GM12891 (cell line): ENCODE measurements at regions not wholly inside any gene's neighbourhood (a gene's known extent, or its start where the extent isn't known, plus 50 kb on each side); places are given as distances from the start of the nearest gene placed in this dataset.

Source experiments
- DNase-seq: peaks from one replicate; pipeline ENCODE4 v3.0.0; 2011; ENCODE audit warnings: low spot score; ENCODE audit not compliant: insufficient read length
- FAIRE-seq: peaks from 2 replicates; lab custom pipeline; 2011; peaks lifted over from hg19 to GRCh38; lab: Jason Lieb, UNC
- PAX5 ChIP-seq: IDR thresholded peaks from 2 replicates; pipeline ENCODE4 v1.6.1; 2011; ENCODE audit warnings: low read length, moderate library complexity, mild to moderate bottlenecking; ENCODE audit not compliant: insufficient read depth, severe bottlenecking
- POLR2A ChIP-seq: IDR thresholded peaks from 2 replicates; pipeline ENCODE4 v1.6.1; 2011; ENCODE audit warnings: low read depth, low read length, control low read depth
- POLR2AphosphoS5 ChIP-seq: IDR thresholded peaks from 2 replicates; pipeline ENCODE4 v1.6.1; 2011; ENCODE audit warnings: low read depth, low read length, control low read depth
- POU2F2 ChIP-seq: IDR thresholded peaks from 2 replicates; pipeline ENCODE4 v1.6.1; 2011; ENCODE audit warnings: low read depth, mild to moderate bottlenecking, control low read depth, low read length, moderate library complexity
- SPI1 ChIP-seq: IDR thresholded peaks from 2 replicates; pipeline ENCODE4 v1.6.1; 2011; ENCODE audit warnings: low read depth, low read length, control low read depth
- TAF1 ChIP-seq: IDR thresholded peaks from 2 replicates; pipeline ENCODE4 v1.6.1; 2011; ENCODE audit warnings: low read depth, low read length, control low read depth

DNA sequence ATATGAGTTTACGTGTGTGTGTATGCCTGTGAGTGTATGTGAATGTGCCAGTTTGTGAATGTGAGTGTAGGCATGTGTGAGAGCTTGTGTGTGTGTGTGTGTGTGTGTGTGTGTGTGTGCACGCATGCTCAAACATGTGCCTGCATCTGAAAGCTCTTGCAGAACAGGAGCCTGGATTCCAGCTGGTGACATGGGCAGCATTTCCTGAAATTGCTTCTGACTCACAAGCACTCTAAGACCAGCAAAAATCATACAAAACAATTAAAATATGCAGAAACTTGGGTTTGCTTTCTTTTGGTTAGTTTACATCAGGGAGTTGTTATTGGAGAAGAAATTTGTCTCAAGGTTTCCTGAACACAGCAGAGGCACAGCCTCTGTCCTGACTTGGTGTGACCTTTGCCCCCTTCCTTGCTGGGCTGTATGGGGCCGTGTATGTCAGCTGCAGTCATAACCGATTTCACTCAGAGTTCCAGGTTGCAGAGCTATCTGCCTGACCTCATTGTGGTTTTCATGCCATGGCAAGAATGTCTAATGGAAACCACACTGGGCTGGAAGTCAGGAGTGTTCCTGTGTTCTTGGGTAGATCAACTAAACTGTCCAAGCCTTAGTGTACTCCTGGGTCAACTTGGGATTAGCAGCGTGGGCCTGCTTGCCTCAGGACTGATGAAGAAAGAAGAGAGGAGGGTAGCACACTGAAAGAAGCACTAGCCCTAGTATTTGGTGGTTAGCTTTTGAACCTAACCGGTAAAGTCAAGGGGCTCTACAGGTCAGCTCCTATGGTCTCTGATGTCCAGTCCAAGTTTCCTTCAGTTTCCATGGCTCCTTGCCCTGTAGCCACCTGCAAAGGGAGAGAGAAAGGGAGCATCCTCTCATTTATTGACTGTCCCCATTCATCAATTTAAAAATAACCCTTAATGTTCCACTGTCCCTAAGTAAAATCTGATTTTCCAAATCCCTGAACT is 143.7 kb downstream of the SNX19 start:
- DNase-seq, result no peak
- TF ChIP-seq SPI1, result no peak
- TF ChIP-seq PAX5, result no peak
- TF ChIP-seq TAF1, result no peak
- no peak for TF ChIP-seq POLR2AphosphoS5
- FAIRE-seq, result peak; percentile 40

DNA sequence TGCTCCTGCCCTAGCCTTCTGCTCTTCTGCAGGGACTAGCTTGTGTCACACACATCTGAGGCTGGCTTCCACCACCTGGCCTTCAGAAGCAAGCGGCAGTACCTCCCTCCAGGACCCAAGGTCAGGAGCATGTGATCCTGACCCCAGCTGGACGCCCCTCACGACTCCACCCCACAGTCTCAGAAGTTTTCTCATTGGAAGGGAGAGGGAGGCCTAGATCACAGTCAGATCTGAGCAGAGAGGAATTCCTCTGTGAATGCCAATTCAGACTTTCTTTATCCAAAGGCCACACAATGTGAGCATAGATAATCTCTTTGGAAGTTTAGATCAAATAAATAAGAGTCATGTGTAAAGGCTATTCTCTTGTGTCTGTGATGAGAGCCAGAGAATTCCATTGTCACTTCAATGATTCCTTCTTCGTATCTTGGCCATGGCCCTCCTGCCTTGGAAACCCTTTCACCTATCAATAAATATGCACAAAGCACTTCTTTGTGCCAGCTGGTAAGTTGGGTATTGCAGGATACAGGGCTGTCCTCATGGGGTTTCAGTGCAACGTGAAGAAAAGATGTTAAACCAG is 142.9 kb downstream of the SNX19 start:
- FAIRE-seq (no peak), DNase-seq (no peak)
- TF ChIP-seq POLR2A, result no peak
- no peak for TF ChIP-seq POU2F2
- no peak for TF ChIP-seq POLR2AphosphoS5
- TF ChIP-seq TAF1, result no peak
- TF ChIP-seq PAX5, result no peak
- TF ChIP-seq SPI1, result no peak

DNA sequence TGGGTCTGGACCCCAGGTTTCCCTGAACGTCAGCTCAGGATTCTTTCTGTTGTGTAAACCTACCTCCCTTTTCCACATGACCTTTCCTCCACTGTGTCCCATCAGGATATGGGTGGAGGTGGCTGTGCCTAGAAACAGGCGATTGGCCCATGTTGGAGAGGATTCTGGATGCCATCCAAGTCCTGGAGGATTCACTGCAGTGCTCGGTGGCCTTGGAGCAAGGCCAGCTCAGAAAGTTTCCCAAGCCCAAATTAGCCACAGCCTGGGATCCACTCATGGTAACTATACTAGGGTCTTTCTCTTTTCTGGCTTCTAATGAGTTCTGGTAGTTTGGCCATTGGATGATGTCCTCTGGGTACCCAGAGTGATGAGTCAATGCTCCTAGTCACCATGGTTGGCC is 141.6 kb downstream of the SNX19 start:
- FAIRE-seq (no peak), DNase-seq (no peak)
- no peak for TF ChIP-seq SPI1
- TF ChIP-seq POLR2A, result no peak
- TF ChIP-seq POU2F2, result no peak
- no peak for TF ChIP-seq POLR2AphosphoS5
- no peak for TF ChIP-seq PAX5
- no peak for TF ChIP-seq TAF1

DNA sequence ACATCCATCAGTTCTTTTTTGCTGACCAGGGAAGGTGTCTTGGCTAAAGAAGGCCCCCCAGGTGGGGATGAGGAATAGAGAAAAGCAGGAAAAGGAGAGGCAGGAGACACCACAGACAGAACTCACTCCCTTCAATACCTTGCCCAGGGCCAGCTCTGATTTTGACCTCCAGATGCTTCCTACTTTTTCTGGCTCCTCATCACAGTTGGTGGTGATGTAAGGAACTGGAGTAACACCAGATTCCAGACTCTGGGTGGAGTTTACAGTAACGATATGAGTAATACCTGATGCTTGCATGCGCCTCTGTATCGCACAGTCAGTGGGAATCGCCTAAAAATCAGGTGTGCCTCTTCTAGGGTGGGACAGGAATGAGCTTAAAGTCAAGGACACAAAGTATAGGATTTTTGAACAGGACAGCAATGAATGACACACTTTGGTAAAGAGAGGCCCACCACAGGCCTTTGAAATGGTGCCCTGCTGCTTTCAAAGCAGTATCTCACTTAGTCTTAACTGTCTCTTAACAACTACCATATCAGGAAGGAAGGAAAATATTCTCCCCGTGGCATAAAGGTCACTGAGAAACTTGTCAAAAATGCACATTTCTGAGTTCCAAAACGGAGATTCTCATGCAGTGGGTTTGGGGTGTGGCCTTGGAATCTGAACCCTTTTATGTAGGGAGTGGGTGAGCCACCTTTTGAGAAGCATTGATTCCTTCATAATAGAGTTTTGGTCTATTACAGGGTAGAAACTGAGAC is 140.8 kb downstream of the SNX19 start:
- no peak for FAIRE-seq
- no peak for DNase-seq
- TF ChIP-seq SPI1 (no peak), PAX5 (no peak), TAF1 (no peak), POLR2AphosphoS5 (no peak), POLR2A (no peak), POU2F2 (no peak)

GRCh38 chr11:130776061-130776419 is 140.2 kb downstream of the SNX19 start:
- FAIRE-seq, result no peak
- no peak for DNase-seq
- TF ChIP-seq POLR2A (no peak), POLR2AphosphoS5 (no peak), PAX5 (no peak), TAF1 (no peak), POU2F2 (no peak), SPI1 (no peak)

DNA sequence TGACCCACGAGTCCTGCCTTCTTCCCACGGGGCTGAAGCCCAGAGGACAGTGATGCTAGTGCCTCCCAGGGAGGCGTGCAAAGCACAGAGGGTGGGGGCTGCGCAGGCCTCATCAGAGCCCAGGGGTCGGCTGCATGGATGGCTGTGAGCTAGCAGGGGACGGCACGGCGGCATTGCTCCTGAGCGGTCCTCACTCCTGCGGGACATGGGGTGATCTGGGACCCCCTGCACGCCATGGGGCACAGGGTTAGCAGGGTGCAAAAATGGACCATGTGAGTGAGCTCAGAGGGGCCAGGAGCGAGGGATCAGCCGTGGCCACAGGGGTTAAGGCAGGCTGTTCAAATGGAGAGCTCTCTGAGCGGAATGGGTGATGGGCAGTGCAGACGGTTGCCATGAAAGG is 138.3 kb downstream of the SNX19 start:
- no peak for TF ChIP-seq SPI1
- no peak for TF ChIP-seq POLR2A
- TF ChIP-seq PAX5, result no peak
- no peak for TF ChIP-seq POLR2AphosphoS5
- TF ChIP-seq TAF1, result no peak
- TF ChIP-seq POU2F2, result no peak
- FAIRE-seq (no peak), DNase-seq (no peak)

- TF ChIP-seq POLR2AphosphoS5 (no peak), TAF1 (no peak), POU2F2 (no peak), SPI1 (no peak), POLR2A (no peak), PAX5 (no peak)
- FAIRE-seq (no peak), DNase-seq (no peak)
Measured at GRCh38 chr11:130778705-130779104, 137.6 kb downstream of the SNX19 start.

GRCh38 chr11:130779267-130779666 is 137.0 kb downstream of the SNX19 start:
- TF ChIP-seq POLR2A, result no peak
- no peak for TF ChIP-seq POLR2AphosphoS5
- no peak for TF ChIP-seq POU2F2
- no peak for TF ChIP-seq PAX5
- TF ChIP-seq TAF1, result no peak
- no peak for TF ChIP-seq SPI1
- no peak for DNase-seq

GRCh38 chr11:130779943-130780342 is 136.3 kb downstream of the SNX19 start:
- DNase-seq (no peak), FAIRE-seq (no peak)
- TF ChIP-seq POLR2AphosphoS5 (no peak), SPI1 (no peak), PAX5 (no peak), POLR2A (no peak), TAF1 (no peak), POU2F2 (no peak)

More at GRCh38 chr11:130779267-130779666, 137.0 kb downstream of the SNX19 start:
- FAIRE-seq, result no peak

GRCh38 chr11:130780437-130780836 is 135.8 kb downstream of the SNX19 start:
- TF ChIP-seq POLR2A (no peak), PAX5 (no peak)
- DNase-seq (no peak), FAIRE-seq (no peak)
